Smooth muscle cell (in vitro differentiated cells): ENCODE measurements at regions not wholly inside any gene's neighbourhood (a gene's known extent, or its start where the extent isn't known, plus 50 kb on each side); places are given as distances from the start of the nearest gene placed in this dataset.

Source experiments
- DNase-seq: peaks from one replicate; lab custom pipeline; 2025; ENCODE audit not compliant: unreplicated experiment; lab: John Stamatoyannopoulos, UW
- H2AFZ ChIP-seq: fragments of 200-600 bp; sonication (generic); 2 replicates; pipeline ENCODE4 v1.6.0; 2016; ENCODE audit warnings: antibody characterized with exemption, low read depth, mild to moderate bottlenecking
- H3F3A ChIP-seq: fragments of 200-600 bp; sonication (generic); 2 replicates; pipeline ENCODE4 v1.6.0; 2017; ENCODE audit warnings: antibody characterized with exemption, low read depth
- H3K27ac ChIP-seq: fragments of 200-600 bp; sonication (generic); 2 replicates; pipeline ENCODE4 v1.5.1; 2016; ENCODE audit warnings: low read depth, mild to moderate bottlenecking
- H3K27me3 ChIP-seq: fragments of 200-600 bp; sonication (generic); 2 replicates; pipeline ENCODE4 v1.6.1; 2016; ENCODE audit warnings: low read depth, mild to moderate bottlenecking
- H3K36me3 ChIP-seq: fragments of 200-600 bp; sonication (generic); 2 replicates; pipeline ENCODE4 v1.5.1; 2016; ENCODE audit warnings: low read depth
- H3K4me1 ChIP-seq: fragments of 200-600 bp; sonication (generic); 2 replicates; pipeline ENCODE4 v1.5.1; 2016; ENCODE audit warnings: low read depth
- H3K4me2 ChIP-seq: fragments of 200-600 bp; sonication (generic); 2 replicates; pipeline ENCODE4 v1.6.0; 2016; ENCODE audit warnings: mild to moderate bottlenecking
- H3K4me3 ChIP-seq: fragments of 200-600 bp; sonication (generic); 2 replicates; pipeline ENCODE4 v1.5.1; 2016; ENCODE audit warnings: mild to moderate bottlenecking
- H3K79me2 ChIP-seq: fragments of 200-600 bp; sonication (generic); 2 replicates; pipeline ENCODE4 v1.6.0; 2016; ENCODE audit warnings: low read depth, mild to moderate bottlenecking
- H3K9ac ChIP-seq: fragments of 200-600 bp; sonication (generic); 2 replicates; pipeline ENCODE4 v1.6.0; 2016; ENCODE audit warnings: low read depth
- H3K9me3 ChIP-seq: fragments of 200-600 bp; sonication (generic); replicated peaks from 2 replicates; pipeline ENCODE4 v1.5.1; 2016; ENCODE audit warnings: low read depth
- H4K20me1 ChIP-seq: fragments of 200-600 bp; sonication (generic); 2 replicates; pipeline ENCODE4 v1.6.0; 2016; ENCODE audit warnings: low read depth
- WGBS: methylation state at CpG from one replicate; pipeline ENCODE4 v1.1.7; 2016; ENCODE audit warnings: low lambda C conversion rate; 5-methylcytosine and 5-hydroxymethylcytosine counted together
- TF ChIP-seq, protein P1 (sequence below): fragments of 200-600 bp; sonication (generic); IDR thresholded peaks from 2 replicates; pipeline ENCODE4 v1.5.1; 2017; ENCODE audit warnings: borderline replicate concordance, mild to moderate bottlenecking, antibody characterized with exemption; ENCODE audit not compliant: insufficient read depth, poor library complexity, severe bottlenecking

- DNase-seq = no peak
- Histone ChIP-seq H3K27me3 (no peaks in the 10 kb centered on the region), H4K20me1 (no peaks in the 10 kb centered on the region), H3K9me3 (no peaks in the 10 kb centered on the region), H3K36me3 (no peaks in the 10 kb centered on the region), H3K27ac (no peak overlapping the region), H3K9ac (no peak overlapping the region), H3F3A (no peaks in the 10 kb centered on the region), H2AFZ (no peak overlapping the region), H3K4me3 (no peak overlapping the region), H3K79me2 (no peaks in the 10 kb centered on the region), H3K4me1 (no peaks in the 10 kb centered on the region), H3K4me2 (no peak overlapping the region)
- TF ChIP-seq, protein P1, sequence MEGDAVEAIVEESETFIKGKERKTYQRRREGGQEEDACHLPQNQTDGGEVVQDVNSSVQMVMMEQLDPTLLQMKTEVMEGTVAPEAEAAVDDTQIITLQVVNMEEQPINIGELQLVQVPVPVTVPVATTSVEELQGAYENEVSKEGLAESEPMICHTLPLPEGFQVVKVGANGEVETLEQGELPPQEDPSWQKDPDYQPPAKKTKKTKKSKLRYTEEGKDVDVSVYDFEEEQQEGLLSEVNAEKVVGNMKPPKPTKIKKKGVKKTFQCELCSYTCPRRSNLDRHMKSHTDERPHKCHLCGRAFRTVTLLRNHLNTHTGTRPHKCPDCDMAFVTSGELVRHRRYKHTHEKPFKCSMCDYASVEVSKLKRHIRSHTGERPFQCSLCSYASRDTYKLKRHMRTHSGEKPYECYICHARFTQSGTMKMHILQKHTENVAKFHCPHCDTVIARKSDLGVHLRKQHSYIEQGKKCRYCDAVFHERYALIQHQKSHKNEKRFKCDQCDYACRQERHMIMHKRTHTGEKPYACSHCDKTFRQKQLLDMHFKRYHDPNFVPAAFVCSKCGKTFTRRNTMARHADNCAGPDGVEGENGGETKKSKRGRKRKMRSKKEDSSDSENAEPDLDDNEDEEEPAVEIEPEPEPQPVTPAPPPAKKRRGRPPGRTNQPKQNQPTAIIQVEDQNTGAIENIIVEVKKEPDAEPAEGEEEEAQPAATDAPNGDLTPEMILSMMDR = no peak
- WGBS = 90% methylated on average over 4 of the region's 4 CpGs
Measured at GRCh38 chr13:75088915-75089314, 393.1 kb downstream of the TBC1D4 start.

DNA sequence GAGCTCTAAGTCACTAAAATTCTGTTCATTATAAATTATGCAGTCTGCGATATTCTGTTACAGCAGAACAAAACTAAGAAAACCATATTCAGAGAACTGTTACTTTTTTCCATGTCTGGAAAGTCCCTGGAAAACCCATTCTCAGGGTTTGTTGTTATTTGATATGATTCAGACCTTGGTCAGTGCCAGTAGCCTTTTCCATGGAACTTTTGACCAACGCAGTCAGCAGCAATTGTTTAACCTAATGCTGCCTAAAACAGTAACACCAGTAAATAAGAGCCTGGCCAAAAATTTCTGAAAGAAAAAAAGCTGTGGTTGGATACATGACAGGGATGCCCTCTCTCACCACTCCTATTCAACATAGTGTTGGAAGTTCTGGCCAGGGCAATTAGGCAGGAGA is 402.7 kb downstream of the TBC1D4 start:
- no peak overlapping the region for H3K4me2 ChIP-seq
- H3K4me3 ChIP-seq = no peak overlapping the region
- H3K27ac ChIP-seq = no peak overlapping the region

GRCh38 chr13:75076476-75076875 is 405.5 kb downstream of the TBC1D4 start:
- Histone ChIP-seq H3K9me3 (no peaks in the 10 kb centered on the region), H2AFZ (no peak overlapping the region), H3K79me2 (no peaks in the 10 kb centered on the region), H3K36me3 (no peaks in the 10 kb centered on the region), H4K20me1 (no peaks in the 10 kb centered on the region), H3K4me2 (no peak overlapping the region), H3K27ac (no peak overlapping the region), H3K9ac (no peak overlapping the region), H3F3A (no peaks in the 10 kb centered on the region), H3K27me3 (no peaks in the 10 kb centered on the region), H3K4me1 (peaks cover 7% of the 10 kb centered on the region), H3K4me3 (no peak overlapping the region)
- TF ChIP-seq, protein P1 = no peak
- DNase-seq = no peak

More for the DNA sequence above, 402.7 kb downstream of the TBC1D4 start:
- 68% methylated on average over 2 of the region's 2 CpGs for WGBS
- peaks cover 7% of the 10 kb centered on the region for H3K4me1 ChIP-seq
- no peaks in the 10 kb centered on the region for H3K27me3 ChIP-seq
- H3K9me3 ChIP-seq = no peaks in the 10 kb centered on the region
- H3K79me2 ChIP-seq = no peaks in the 10 kb centered on the region
- no peaks in the 10 kb centered on the region for H3K36me3 ChIP-seq
- no peak for DNase-seq
- no peak overlapping the region for H2AFZ ChIP-seq
- H4K20me1 ChIP-seq = no peaks in the 10 kb centered on the region
- H3K9ac ChIP-seq = no peak overlapping the region
- TF ChIP-seq, protein P1 = no peak
- no peaks in the 10 kb centered on the region for H3F3A ChIP-seq

GRCh38 chr13:75073786-75074185 is 408.2 kb downstream of the TBC1D4 start:
- no peak for DNase-seq
- no peak overlapping the region for H3K27ac ChIP-seq
- 88% methylated on average over 1 of the region's 1 CpG for WGBS
- no peaks in the 10 kb centered on the region for H4K20me1 ChIP-seq
- H3K9me3 ChIP-seq = no peaks in the 10 kb centered on the region
- no peaks in the 10 kb centered on the region for H3K36me3 ChIP-seq
- H3K27me3 ChIP-seq = no peaks in the 10 kb centered on the region
- no peaks in the 10 kb centered on the region for H3F3A ChIP-seq
- peaks cover 7% of the 10 kb centered on the region for H3K4me1 ChIP-seq
- no peak overlapping the region for H3K4me3 ChIP-seq
- TF ChIP-seq, protein P1 = no peak
- H3K4me2 ChIP-seq = no peak overlapping the region
- no peaks in the 10 kb centered on the region for H3K79me2 ChIP-seq
- H3K9ac ChIP-seq = no peak overlapping the region
- H2AFZ ChIP-seq = no peak overlapping the region
